ENCODE measurements at regions not wholly inside any gene's neighbourhood (a gene's known extent, or its start where the extent isn't known, plus 50 kb on each side); places are given as distances from the start of the nearest gene placed in this dataset.

DNA sequence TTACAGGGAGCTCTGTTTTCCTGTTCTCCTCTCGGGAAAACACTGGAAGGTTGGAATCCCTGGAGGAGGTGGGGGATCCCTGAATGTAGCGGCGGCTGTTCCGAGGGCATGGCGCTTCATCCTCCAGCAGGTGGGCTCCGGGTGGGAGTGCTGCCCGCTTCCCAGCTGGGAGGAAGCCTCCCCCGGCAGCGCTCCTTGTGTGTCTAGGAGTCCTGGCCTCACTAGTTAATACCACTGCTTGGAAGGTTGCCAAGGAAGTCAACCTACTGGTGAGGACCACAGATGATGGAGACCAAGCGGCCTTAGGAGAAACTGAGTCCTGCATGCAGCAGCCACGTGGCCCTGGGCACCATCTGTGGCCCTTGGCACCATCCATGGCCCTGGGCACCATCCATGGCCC is 151.9 kb upstream of the PFKP start:
- Histone ChIP-seq H3K4me3 (no peak overlapping the region), H3K4me1 (ENCODE audit: insufficient read depth) (no peaks in the 10 kb centered on the region), H3K4me2 (no peak overlapping the region), H3K27me3 (no peaks in the 10 kb centered on the region), H3K9me2 (replicated peaks; ENCODE audit: insufficient read depth) (no peaks in the 10 kb centered on the region), H2AFZ (no peak overlapping the region), H4K20me1 (ENCODE audit: insufficient read depth, poor library complexity, severe bottlenecking) (no peaks in the 10 kb centered on the region), H3K79me2 (no peaks in the 10 kb centered on the region), H3K9me3 (ENCODE audit: low read depth) (no peaks in the 10 kb centered on the region), H3K27ac (no peak overlapping the region), H3K36me3 (replicated peaks; ENCODE audit: insufficient read depth, low read depth) (no peaks in the 10 kb centered on the region)
- TF ChIP-seq EZH2 (IDR thresholded peaks at IDR 0.05; ENCODE audit: borderline replicate concordance): no peak
- TF ChIP-seq CTCF (IDR thresholded peaks at IDR 0.05; ENCODE audit: poor library complexity): no peak
- TF ChIP-seq EZH2phosphoT487 (IDR thresholded peaks at IDR 0.05; ENCODE audit: low read depth, severe bottlenecking, unreplicated experiment): no peak
- DNase-seq (ENCODE audit: low spot score): no peak
- 93% methylated on average over 11 of the region's 11 CpGs for WGBS (ENCODE audit: low lambda C conversion rate, missing lambda C conversion rate)

GRCh38 chr10:2914741-2915140 is 152.6 kb upstream of the PFKP start:
- Histone ChIP-seq H3K27ac (no peak overlapping the region), H2AFZ (no peak overlapping the region), H3K4me2 (no peak overlapping the region), H3K27me3 (no peaks in the 10 kb centered on the region), H3K4me1 (ENCODE audit: insufficient read depth) (no peaks in the 10 kb centered on the region), H3K79me2 (no peaks in the 10 kb centered on the region), H3K9me2 (replicated peaks; ENCODE audit: insufficient read depth) (no peaks in the 10 kb centered on the region), H3K4me3 (no peak overlapping the region), H4K20me1 (ENCODE audit: insufficient read depth, poor library complexity, severe bottlenecking) (no peaks in the 10 kb centered on the region), H3K9me3 (ENCODE audit: low read depth) (no peaks in the 10 kb centered on the region), H3K36me3 (replicated peaks; ENCODE audit: insufficient read depth, low read depth) (no peaks in the 10 kb centered on the region)
- no peak for DNase-seq (ENCODE audit: low spot score)
- 81% methylated on average over 5 of the region's 5 CpGs for WGBS (ENCODE audit: low lambda C conversion rate, missing lambda C conversion rate)
- TF ChIP-seq EZH2phosphoT487 (IDR thresholded peaks at IDR 0.05; ENCODE audit: low read depth, severe bottlenecking, unreplicated experiment) (no peak), EZH2 (IDR thresholded peaks at IDR 0.05; ENCODE audit: borderline replicate concordance) (no peak), CTCF (IDR thresholded peaks at IDR 0.05; ENCODE audit: poor library complexity) (no peak)

DNA sequence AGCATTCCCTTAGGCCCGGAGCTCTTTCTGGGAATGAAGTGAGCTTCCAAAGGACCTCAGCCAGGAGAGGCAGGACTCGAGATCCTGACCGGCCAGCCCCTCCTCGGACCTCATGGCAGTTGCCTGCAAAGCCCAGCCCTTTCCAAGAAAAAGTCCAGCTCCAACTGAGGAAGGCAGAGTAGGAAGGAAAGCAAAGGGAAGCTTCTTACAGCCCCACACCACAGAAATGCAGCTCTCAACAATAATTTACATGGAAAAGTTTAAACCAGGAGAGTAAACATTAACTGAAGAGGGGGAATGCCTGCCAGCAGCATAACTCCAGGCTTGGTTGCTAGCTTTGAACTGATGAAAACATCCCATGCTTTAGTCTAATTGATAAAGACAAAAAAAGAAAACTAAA is 153.9 kb upstream of the PFKP start:
- WGBS (ENCODE audit: low lambda C conversion rate, missing lambda C conversion rate): 62% methylated on average over 4 of the region's 4 CpGs
- no peaks in the 10 kb centered on the region for H3K4me1 ChIP-seq (ENCODE audit: insufficient read depth)
- no peaks in the 10 kb centered on the region for H3K36me3 ChIP-seq (replicated peaks; ENCODE audit: insufficient read depth, low read depth)
- H2AFZ ChIP-seq: no peak overlapping the region
- no peak overlapping the region for H3K4me3 ChIP-seq
- no peak for DNase-seq (ENCODE audit: low spot score)
- TF ChIP-seq EZH2 (IDR thresholded peaks at IDR 0.05; ENCODE audit: borderline replicate concordance) (no peak), CTCF (IDR thresholded peaks at IDR 0.05; ENCODE audit: poor library complexity) (no peak), EZH2phosphoT487 (IDR thresholded peaks at IDR 0.05; ENCODE audit: low read depth, severe bottlenecking, unreplicated experiment) (no peak)
- no peaks in the 10 kb centered on the region for H4K20me1 ChIP-seq (ENCODE audit: insufficient read depth, poor library complexity, severe bottlenecking)
- H3K79me2 ChIP-seq: no peaks in the 10 kb centered on the region
- H3K9me2 ChIP-seq (replicated peaks; ENCODE audit: insufficient read depth): no peaks in the 10 kb centered on the region
- no peak overlapping the region for H3K27ac ChIP-seq
- no peak overlapping the region for H3K4me2 ChIP-seq
- no peaks in the 10 kb centered on the region for H3K27me3 ChIP-seq
- H3K9me3 ChIP-seq (ENCODE audit: low read depth): no peaks in the 10 kb centered on the region

DNA sequence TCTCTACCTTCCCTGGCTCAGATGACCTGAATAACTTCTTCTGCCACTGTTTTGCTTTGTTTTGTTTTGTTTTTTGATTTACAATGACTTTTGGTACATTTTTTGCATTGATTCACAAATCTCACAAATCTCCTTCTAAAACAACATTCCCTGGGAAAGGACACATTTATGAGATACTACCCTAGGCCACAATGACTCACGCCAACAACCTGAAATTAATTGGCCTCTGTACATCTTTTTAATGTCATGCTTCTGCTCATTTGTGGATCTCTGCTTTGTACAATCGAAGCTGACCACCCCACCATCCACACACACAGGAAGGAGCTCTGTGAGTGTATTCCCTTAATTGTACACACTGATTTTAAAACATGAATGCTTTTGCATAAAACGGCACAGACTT is 156.7 kb upstream of the PFKP start:
- H2AFZ ChIP-seq: no peak overlapping the region
- no peaks in the 10 kb centered on the region for H3K9me2 ChIP-seq (replicated peaks; ENCODE audit: insufficient read depth)
- H3K4me1 ChIP-seq (ENCODE audit: insufficient read depth): no peaks in the 10 kb centered on the region
- H3K4me3 ChIP-seq: no peak overlapping the region
- H3K36me3 ChIP-seq (replicated peaks; ENCODE audit: insufficient read depth, low read depth): no peaks in the 10 kb centered on the region
- no peak overlapping the region for H3K4me2 ChIP-seq
- no peak overlapping the region for H3K27ac ChIP-seq
- TF ChIP-seq EZH2phosphoT487 (IDR thresholded peaks at IDR 0.05; ENCODE audit: low read depth, severe bottlenecking, unreplicated experiment) (no peak), CTCF (IDR thresholded peaks at IDR 0.05; ENCODE audit: poor library complexity) (no peak), EZH2 (IDR thresholded peaks at IDR 0.05; ENCODE audit: borderline replicate concordance) (no peak)
- no peak for DNase-seq (ENCODE audit: low spot score)
- WGBS (ENCODE audit: low lambda C conversion rate, missing lambda C conversion rate): 66% methylated on average over 3 of the region's 3 CpGs
- H3K9me3 ChIP-seq (ENCODE audit: low read depth): no peaks in the 10 kb centered on the region
- H3K27me3 ChIP-seq: no peaks in the 10 kb centered on the region
- no peaks in the 10 kb centered on the region for H3K79me2 ChIP-seq
- H4K20me1 ChIP-seq (ENCODE audit: insufficient read depth, poor library complexity, severe bottlenecking): no peaks in the 10 kb centered on the region
